ENCODE measurements at regions not wholly inside any gene's neighbourhood (a gene's known extent, or its start where the extent isn't known, plus 50 kb on each side); places are given as distances from the start of the nearest gene placed in this dataset.

DNA sequence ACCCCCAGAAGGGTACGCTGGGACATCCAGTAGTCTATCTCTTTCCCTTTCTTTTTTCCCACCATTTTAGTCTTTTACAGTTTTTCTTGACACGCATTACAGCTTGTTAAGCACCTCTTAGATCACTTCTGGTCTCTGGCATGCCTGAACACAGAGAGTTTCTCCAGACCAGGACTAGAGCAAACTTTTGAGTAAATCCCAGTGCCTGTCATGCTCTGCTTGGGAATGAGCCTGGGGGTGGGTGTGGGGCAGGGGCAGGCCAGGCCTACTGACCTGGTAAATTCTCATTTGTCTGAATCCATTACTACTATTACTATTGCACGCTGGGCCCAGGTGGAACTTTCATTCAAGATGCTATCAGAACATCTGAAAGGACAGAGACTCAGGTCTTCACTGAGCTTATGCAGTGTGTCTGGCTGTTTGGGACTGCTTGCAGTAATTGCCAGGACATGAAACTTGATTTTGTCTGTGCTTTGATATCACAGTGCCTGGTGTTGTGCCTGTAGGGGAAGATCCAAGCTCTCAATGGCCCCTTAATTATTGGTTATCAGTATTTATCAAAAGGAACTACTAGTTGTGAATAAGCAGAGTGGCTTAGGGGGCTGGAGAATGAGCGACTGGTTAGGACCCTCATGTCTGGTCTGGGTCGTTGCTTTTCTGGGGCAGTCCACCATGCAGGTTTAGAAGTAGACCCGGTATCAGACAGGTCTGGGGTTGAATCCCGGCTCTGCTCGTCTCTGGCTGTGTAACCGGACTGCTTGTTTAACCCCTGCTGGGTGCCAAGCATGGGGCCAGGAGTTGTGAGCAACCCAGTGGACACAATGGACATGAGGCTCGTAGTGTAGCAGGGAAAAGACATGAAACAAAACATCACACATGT, 196.1 kb upstream of the TLE3 start:
- no peak for DNase-seq

DNA sequence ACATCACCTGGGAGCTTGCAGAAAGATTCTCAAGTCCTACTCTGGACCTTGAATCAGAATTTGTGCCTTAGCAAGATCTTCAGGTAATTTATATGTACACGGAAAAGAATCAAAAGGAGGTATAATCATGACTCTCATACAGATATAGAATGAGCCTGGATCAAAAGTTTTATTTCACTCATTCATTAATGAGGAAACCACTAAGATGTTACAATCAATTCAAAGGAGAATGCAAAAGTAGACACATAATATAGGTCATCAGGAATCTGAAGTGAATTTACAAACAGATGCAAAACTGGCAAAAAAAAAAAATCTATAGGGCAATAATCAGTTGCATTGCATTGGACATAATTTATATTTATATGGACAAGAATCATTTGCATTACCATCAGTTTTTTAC, 195.4 kb upstream of the TLE3 start:
- no peak for DNase-seq

DNA sequence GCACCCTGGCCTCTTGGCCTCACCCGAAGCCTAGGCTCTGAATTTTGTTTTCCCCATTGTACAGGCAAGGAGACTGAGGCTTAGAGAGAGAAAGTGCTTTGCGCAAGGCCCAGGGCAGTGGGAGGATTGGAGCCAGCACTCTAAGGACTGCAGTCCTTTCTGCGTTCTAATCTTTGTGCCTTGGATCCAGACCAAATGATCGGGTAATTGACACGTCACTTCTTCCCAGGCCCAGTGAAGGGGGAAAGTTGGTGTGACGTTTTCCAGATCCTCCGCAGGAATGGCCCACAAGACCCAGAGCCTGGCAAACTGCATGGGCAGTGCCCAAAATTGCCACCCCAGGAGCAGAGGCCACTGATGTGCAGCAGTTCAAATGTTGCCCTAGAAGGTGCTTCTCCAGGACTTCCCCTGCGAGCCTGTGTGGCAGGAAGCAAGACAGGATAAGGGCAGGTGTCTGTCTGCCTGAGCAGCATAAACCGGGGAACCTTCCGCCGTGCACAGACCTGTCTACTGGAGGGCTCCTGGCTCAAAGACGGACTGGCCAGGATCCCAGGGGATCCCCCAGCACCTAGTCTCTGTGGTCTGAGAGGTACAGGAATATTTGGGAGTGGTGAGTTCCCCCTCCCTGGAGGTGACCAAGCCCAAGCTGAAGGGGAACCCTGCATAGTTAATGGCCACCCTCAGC, 194.5 kb upstream of the TLE3 start:
- DNase-seq = no peak

DNA sequence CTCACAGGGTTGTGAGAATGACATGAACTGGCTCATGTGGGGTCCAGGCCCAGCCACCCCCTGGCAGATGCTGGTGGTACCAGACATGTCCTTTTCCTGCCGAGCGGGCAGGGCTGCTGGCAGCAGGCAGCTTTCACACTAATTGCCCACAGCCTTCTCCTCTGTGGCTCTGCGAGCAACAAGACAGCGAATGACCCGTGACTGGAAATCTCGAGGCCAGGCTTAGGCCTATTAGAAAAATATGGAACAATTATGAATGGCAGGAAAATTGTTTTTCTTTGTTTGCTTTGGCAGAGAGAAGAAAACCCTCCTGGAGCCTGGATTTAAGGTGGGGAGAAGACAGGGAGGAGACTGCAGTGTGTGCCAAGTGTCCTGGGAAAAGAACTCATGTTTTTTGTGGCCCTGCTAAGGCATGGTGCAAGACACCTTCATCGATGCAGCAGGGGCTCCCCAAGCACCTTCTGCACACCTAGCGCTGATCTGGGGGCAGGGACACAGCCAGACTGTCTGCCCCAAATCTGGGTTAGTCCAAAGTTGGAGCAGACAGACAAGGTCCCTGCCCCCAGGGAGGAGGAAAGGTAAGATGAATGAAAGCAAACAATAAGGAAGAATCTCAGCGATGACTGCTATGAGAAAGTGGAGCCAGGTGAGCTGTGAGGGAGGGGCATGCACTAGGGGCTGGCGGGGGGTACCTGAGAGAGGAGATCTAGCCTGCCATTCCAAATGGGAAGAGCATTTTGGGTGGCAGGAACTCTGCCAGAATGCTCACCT, 193.8 kb upstream of the TLE3 start:
- peak; percentile 40 for DNase-seq

DNA sequence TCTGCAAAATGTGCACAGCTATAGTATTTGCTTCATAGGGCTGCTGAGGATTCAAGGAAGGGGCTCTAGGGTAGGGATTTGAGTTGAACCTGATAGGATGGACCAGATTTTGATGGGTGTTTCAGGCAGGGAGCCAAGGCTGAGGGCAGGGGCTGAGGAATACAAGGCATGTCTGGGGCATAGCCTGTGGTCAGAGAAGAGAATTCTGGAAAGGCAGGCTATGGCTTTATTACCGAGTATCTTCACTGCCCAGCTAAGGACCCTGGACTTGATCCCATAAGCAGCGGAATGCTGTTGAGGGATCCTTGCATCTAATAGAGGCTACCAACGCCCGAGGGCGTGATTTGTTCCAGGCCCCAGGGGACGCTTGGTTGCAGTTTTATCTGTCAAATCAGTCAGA, 193.0 kb upstream of the TLE3 start:
- no peak for DNase-seq

DNA sequence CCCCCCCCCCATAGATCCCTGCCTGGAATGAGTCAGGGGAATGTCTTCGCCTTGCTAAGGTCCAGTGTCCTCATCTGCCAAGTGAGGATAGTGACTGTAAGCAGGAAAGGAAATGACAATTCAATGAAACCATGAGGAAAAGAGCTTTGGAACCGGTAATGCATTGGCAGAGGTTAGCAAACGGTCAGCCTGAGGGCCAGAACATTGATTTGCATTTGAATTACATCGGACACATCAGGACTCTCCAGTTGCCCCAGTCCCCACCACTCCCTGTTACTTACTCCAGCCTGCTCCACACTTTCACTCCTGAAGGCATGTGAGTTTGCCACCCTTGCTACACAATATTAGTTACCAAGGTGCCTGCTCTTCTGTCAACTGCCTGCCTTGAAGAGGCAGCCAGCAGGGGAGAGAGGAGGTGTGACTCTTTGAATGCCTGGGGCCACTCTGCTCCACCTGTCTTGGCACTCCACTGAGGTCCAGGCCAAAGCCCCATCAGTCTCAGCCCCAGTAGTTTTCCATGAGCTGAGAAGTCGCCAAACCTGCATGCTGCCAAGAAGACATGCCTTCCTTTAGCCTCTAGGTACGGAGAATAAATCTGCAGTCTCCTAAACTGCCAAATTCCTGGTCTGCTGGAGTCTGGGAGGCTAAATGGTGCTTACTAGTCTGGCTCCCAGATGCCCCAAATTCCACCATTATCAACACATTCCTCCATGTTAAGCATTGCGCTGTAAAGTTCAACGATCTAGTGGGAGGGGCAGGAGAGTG, 191.7 kb upstream of the TLE3 start:
- DNase-seq = peak; percentile 46

DNA sequence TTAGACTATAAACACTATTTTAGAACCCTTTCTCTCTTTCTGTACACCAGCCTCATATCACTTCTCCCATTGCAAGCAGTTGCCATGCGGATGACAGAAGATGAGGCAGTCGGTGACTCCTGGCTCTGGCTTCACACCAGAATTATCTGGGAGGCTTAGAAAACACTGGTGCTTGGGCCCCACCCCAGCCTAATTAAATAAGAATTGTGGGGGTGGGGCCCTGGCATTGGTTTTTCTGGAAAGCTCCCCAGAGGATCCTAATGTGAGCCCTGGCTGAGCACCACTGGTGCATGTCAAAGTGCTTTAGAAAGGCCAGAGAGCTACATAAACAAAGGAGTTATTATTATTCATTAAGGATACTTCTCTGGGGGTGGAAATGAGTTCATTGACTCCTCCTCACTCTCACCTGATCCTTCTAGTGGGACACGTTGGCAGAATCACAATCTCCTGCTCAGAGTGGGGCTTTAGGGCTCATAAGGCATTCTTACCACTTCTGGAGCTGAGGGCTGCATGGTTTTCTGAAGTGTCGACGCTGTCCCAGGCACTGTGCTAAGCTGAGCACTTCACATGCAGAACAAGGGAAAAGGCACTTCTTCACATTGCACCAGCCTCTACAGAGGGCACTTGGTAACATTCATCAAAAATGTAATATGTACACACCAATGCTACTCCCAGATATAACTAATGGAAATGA, 188.5 kb upstream of the TLE3 start:
- no peak for DNase-seq

DNA sequence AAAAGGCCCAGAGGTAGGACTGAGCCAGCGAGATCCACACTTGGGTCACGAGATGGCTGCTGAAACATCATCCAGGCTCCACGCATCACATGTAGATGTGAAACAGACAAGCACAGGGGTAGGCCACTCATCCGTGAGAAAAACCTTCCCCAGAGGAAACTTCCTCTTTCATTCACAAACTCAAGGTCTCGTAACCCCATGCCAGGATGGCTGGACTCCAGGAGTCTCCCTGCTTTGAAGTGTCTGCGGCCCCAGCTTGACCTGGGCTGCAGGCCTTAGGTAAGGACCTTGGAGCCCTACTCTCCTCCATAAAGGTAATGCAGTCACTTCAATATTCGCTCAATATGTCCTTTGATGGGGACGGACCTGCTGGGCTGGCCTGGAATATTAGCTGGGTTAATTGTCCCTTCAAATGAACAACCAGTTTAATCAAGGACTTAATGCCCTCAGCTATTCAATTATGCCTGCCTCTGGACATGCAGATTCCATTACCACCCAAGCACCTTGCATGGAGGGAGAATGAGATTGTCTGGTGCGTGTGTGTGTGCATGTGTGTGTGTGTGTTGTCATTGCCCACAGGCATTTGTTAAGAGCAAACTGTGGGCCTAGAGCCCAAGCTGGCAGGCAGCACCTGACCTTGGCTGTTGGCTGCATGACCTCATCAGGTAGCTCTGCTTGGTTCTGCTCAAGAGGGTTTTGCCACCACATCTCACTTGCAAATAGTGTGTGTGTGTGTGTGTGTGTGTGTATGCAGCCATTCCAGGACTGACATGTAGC, 186.9 kb upstream of the TLE3 start:
- DNase-seq = no peak

DNA sequence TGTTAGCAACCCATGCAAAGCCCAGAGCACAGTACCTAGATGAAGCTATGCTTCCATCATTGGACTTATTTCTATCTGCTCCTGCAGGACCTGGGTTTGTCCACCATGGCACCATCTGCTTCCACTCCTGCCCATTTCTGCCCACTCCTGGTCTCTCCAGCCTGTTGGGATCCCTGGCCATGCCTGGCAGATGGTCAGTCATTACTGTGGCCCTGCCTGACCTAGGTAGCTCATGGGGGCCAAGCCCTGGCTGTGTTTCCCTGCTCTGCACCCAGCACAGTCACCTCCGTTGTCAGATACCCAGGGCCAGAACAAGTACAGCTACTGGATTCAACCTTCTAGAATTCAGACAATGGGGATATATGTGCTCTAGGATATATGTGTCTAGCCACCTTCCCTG, 185.8 kb upstream of the TLE3 start:
- DNase-seq = no peak

DNA sequence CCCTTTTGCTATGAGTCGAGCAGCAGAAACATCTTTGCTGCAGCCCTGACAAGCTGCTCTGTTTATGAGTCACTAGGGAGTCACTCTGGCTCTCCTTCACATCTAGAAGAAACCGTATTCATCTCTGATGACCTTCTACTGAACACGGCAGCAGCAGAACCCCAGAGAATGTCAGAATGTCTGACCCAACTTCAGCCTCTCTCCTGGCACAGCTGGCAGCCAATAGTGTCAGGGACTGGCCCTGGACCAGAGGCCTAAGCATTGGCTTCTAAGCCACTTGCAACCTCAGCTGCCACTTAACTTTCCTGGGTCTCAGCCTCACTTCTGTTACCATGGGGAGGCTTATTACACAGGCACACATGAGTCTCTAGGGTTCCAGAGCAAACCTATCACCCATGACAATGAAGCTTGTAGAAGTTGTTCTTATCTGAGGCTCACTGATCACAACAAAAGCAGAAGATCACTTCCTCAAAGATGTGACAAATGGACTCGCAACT, 184.1 kb upstream of the TLE3 start:
- DNase-seq = no peak

DNA sequence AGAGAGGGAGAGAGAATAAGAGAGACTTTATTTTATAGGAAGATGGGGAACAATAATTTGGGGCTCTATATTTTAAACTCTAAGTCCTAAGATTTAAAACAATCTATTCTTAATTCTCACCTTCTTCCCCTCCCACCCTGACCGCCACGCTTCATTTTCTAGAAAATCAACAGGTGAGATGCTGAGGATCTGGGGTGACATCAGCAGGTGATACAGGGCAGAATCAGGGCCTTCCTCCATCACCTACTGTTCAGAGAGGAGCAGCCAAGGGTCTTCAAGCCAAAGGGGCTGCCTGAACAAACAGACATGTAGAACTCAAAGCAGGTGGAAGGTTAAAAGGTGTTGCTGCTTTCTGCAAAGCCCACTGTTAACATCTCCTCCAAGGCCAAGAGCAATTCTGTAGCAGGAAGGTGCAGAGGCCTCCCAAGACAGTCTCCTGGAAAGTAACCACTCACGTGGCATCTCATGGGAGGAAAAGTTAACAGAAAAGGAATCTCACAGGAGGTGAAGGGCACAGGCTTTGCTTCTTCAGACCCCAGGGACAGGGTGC, 183.6 kb upstream of the TLE3 start:
- no peak for DNase-seq

DNA sequence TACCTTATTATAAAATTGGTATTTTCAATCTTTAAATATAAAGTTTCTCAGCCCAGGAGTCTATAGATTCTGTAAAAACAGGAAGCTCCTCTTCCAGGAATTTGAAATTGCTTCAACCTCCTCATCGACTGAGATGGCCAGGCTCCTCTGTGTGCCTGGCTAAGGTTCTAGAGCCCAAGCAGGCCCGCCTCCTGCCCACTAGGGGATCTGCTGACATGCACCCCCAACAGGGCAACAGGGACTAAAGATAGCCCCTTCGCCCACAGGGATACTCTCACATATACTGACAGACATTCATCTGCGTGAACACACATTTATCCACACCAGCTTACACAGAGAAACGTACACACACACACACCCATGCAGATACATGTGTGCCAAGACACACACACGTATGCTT, 183.1 kb upstream of the TLE3 start:
- DNase-seq = no peak

DNA sequence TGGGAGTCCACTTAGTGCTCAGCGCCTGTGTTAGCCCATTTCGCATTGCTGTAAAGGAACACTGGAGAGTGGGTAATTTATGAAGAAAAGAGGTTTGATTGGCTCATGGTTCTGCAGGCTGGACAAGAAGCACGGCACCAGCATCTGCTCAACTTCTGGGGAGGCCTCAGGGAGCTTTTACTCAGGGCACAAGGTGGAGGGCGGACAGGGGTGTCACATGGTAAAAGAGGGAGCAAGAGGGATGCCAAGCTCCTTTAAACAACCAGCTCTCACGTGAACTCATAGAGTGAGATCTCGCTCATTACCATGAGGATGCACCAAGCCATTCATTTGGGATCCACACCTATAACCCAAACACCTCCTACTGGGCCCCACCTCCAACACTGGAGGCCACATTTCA, 181.4 kb upstream of the TLE3 start:
- no peak for DNase-seq

DNA sequence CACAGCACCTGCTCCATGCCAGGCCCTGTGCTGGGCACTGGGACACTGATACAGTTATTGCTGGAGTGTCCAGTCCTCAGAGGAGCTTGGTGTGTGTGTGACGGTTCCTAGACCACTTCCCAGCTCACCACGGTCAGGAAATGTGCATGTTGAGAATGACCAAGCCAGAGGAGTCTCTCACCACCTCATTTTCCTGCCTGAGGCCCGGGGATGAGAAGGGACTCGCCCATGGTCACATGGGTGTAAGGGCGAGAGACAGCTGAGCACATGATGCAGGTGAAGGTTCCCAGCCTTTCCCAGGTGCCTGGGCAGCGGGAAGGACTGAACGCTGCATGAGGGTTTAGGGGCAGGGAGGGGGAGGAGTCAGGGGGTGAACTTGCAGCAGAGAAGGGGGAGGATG, 180.9 kb upstream of the TLE3 start:
- no peak for DNase-seq

DNA sequence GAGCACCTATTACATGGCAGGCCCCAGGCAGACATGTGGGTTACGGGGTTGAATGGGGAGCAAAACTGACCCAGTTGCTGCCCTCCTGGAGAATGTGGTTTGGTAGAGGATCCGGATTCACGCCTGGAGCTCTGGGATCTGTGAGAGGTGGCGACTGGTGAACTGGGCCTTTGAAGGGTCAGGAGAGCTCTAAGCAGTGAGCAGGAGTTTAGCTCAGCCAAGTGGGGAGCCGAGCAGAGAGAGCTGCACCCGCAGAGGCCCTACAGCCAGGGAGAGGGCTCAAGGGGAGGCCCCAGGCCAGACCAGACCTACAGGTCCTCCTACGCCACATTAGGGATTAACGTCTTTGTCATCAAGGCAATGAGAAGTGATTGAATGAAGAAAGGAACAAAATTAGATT, 179.8 kb upstream of the TLE3 start:
- DNase-seq = no peak

DNA sequence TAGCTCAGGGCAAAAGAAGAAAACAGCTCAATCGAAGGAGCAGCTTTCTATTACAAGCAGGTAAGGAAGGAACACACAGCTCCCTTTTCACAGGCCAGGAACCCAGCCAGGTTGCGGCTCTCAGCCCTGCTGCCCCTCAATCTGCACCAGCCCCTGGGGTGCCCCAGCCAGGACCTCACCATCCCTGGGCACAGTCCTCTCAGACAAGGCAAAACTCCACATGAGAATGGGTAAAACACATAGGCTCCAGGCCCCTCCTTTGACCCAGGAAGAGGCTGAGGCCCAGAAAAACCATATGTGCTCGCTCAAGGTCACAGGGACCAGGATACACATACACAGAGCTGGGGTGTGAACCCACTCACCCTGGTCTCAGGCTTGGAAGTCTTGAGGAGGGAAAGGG, 178.7 kb upstream of the TLE3 start:
- no peak for DNase-seq

DNA sequence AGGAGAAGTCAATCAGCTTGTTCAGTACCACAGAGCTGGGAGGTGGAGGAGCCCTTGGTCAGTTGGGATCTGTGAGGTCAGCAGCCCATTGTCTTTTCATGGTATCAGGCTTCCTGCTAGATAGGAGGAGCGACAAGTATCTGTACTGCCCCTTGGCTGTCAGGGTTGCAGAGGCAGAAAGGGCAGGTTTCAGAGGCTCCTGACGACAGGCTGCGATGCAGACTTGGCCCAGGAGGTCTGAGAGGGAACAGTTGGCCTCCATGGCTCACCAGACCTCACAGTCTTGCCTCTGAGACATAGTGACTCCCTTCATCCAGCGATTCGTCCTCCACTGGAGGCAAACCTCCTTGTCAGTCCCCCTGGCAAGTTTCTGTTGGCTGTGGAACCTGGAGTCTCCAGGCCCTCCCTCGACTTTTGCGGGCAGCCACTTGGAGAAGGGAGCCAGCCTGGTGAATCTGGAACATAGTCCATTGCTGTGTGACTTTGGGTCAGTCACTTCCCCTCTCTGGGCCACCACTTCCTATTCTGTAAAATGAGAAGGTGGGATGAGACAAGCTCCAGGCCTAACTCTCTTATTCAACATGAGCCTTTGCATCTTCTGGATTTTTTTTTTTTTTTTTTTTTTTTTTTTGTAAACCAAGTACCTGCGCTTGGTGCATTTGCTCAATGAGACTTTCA, 177.9 kb upstream of the TLE3 start:
- DNase-seq = peak; percentile 74

DNA sequence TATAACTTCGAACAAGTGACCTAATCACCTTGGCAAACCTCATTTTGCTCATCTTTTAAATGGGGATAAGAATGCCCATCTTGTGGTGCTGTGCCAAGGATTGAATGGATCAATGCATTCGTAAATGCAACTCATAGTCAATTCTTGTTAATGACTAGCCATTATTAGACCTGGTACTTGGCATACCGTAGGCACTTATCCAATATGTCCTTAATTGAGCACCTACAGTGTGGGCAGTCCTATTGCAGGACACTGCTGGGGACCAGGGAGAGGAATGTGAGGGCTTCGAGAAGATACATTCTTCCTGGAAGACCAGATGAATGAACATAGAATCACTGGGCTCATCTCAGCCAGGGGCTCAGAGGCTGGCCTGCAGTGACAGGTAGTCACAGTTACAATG, 177.2 kb upstream of the TLE3 start:
- no peak for DNase-seq

DNA sequence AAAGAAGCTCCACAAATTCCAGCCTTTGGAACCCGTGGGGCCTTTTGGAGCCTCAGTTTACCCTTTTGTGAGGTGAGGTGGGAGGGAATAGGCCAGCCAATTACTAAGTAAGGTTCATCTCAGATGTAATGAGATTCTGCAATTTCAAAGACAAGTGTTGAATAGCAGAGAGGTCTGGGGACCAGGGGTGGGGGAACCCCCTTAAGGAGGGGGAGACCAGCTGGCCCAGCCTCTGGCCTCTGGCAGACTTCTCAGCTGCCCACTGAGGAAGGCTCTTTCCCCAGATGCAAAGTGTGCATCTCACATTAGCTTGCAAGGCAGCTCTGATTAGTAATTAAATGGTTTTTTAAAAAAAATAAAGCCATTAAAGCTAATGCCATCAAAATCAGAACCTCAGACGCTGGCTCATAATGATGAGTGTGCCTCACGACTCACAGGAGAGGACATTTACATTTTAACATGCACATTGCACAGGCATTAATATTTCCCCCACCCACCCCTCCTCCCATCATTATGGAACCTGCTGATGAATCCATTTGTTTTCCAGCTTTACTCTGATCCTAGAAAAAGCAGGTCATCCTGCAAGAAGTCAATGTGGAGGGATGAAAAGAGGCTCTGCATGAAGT, 176.7 kb upstream of the TLE3 start:
- no peak for DNase-seq

DNA sequence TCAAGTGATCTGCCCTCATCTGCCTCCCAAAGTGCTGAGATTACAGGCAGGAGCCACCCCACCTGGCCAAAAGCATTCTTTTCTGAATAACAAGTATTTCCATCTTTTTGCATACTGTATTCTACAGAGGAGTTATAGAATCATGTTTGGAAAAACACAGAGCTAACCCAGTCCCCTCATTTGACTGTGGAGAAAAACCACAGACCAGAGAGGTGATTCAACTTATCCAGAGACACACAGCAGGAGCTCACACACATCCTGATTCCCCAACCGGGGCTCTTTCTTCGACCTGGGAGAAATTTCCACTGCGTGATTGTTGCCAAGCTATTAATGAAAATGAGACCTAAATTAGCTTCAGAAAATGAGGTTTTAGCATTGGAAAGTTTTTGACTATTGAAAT, 176.1 kb upstream of the TLE3 start:
- DNase-seq = no peak
